NCI-H146 treated with DMSO at 0.1 percent for 48 hours (cell line): ENCODE measurements at regions not wholly inside any gene's neighbourhood (a gene's known extent, or its start where the extent isn't known, plus 50 kb on each side); places are given as distances from the start of the nearest gene placed in this dataset.
A peak's percentile ranks its signal among the peaks of the same experiment; 100 is the strongest.
"Not testable (repeated sequence)": the region's sequence is repeated elsewhere in the genome, so short reads cannot be mapped to it uniquely, and the experiment has no call there.

ENCODE experiments used
- DNase-seq: peaks from one replicate; lab custom pipeline; 2025; ENCODE audit not compliant: unreplicated experiment; lab: John Stamatoyannopoulos, UW

GRCh38 chr6:113015249-113015648 is 668.1 kb downstream of the RFPL4B start:
- DNase-seq = no peak

- no peak for DNase-seq
Measured at GRCh38 chr6:113017353-113017752, 670.2 kb downstream of the RFPL4B start.

GRCh38 chr6:113018351-113019151 is 671.4 kb downstream of the RFPL4B start:
- no peak for DNase-seq

- no peak for DNase-seq
Measured at GRCh38 chr6:113019176-113019575, 672.0 kb downstream of the RFPL4B start.

- no peak for DNase-seq
Measured at GRCh38 chr6:113027780-113028179, 680.6 kb downstream of the RFPL4B start.

- DNase-seq = not testable (repeated sequence)
Measured at GRCh38 chr6:113029161-113029560, 682.0 kb downstream of the RFPL4B start.

GRCh38 chr6:113031591-113032238 is 684.6 kb downstream of the RFPL4B start:
- DNase-seq = peak; percentile 16

GRCh38 chr6:113039005-113039404 is 691.9 kb downstream of the RFPL4B start:
- DNase-seq = no peak

- DNase-seq = no peak
Measured at GRCh38 chr6:113047148-113047547, 700.0 kb downstream of the RFPL4B start.

- no peak for DNase-seq
Measured at GRCh38 chr6:113047932-113048331, 700.8 kb downstream of the RFPL4B start.

- no peak for DNase-seq
Measured at GRCh38 chr6:113048741-113049140, 701.6 kb downstream of the RFPL4B start.

GRCh38 chr6:113049190-113049589 is 702.1 kb downstream of the RFPL4B start:
- no peak for DNase-seq

- DNase-seq = peak; percentile 75
Measured at GRCh38 chr6:113050010-113050858, 703.1 kb downstream of the RFPL4B start.

- DNase-seq = peak; percentile 82
Measured at GRCh38 chr6:113050979-113051378, 703.8 kb downstream of the RFPL4B start.

GRCh38 chr6:113052506-113052905 is 705.4 kb downstream of the RFPL4B start:
- no peak for DNase-seq

GRCh38 chr6:113055061-113055460 is 707.9 kb downstream of the RFPL4B start:
- no peak for DNase-seq

GRCh38 chr6:113055998-113056397 is 708.9 kb downstream of the RFPL4B start:
- no peak for DNase-seq

GRCh38 chr6:113057567-113058053 is 710.5 kb downstream of the RFPL4B start:
- DNase-seq = no peak

- DNase-seq = no peak
Measured at GRCh38 chr6:113060664-113061063, 713.5 kb downstream of the RFPL4B start.

GRCh38 chr6:113065611-113066010 is 718.5 kb downstream of the RFPL4B start:
- DNase-seq = no peak

GRCh38 chr6:113067612-113068275 is 720.6 kb downstream of the RFPL4B start:
- DNase-seq = no peak
